H1 (cell line): ENCODE measurements at regions not wholly inside any gene's neighbourhood (a gene's known extent, or its start where the extent isn't known, plus 50 kb on each side); places are given as distances from the start of the nearest gene placed in this dataset.

Source experiments
- CTCF ChIA-PET: fragments of 300-600 bp; sonication (Branson Sonifier 250); formaldehyde crosslinking; loops from one replicate; lab custom pipeline; 2021; ENCODE audit not compliant: partially characterized antibody; lab: Charles Lee
- POLR2A ChIA-PET: fragments of 300-600 bp; sonication (Branson Sonifier 250); formaldehyde crosslinking; loops from one replicate; lab custom pipeline; 2021; ENCODE audit warnings: inconsistent platforms; ENCODE audit not compliant: partially characterized antibody; lab: Charles Lee
- DNase-seq, 2 experiments: peaks; one replicate each; pipeline versions ENCODE4 v3.0.0 to v3.0.0-alpha.2; 2010 to 2022; ENCODE audit warnings: low spot score in 2 of 2, low read depth in 1 of 2, mixed read lengths in 1 of 2
- FAIRE-seq: peaks from 2 replicates; lab custom pipeline; 2011; peaks lifted over from hg19 to GRCh38; lab: Jason Lieb, UNC
- H2AFZ ChIP-seq: 2 replicates; pipeline ENCODE4 v1.8.1; 2012; ENCODE audit warnings: low read length, inconsistent platforms
- H2AK5ac ChIP-seq: 2 replicates; pipeline ENCODE4 v1.6.1; 2013; ENCODE audit warnings: low read depth, low read length
- H2BK120ac ChIP-seq: replicated peaks from 2 replicates; pipeline ENCODE3; 2013; ENCODE audit warnings: low read depth, low read length, inconsistent platforms
- H2BK12ac ChIP-seq: 2 replicates; pipeline ENCODE4 v1.6.1; 2013; ENCODE audit warnings: low read depth, low read length
- H2BK15ac ChIP-seq: 2 replicates; pipeline ENCODE4 v1.6.1; 2013; ENCODE audit warnings: low read length
- H2BK20ac ChIP-seq: 2 replicates; pipeline ENCODE4 v1.6.1; 2013; ENCODE audit warnings: low read length
- H2BK5ac ChIP-seq: 2 replicates; pipeline ENCODE4 v1.6.1; 2013; ENCODE audit warnings: low read depth, low read length
- H3K14ac ChIP-seq: 2 replicates; pipeline ENCODE4 v1.6.1; 2013; ENCODE audit warnings: inconsistent platforms; ENCODE audit not compliant: insufficient read length
- H3K18ac ChIP-seq: 2 replicates; pipeline ENCODE4 v1.6.1; 2013; ENCODE audit warnings: low read length; ENCODE audit errors: extremely low read depth
- H3K23ac ChIP-seq: 2 replicates; pipeline ENCODE4 v1.6.1; 2013; ENCODE audit warnings: inconsistent platforms; ENCODE audit not compliant: insufficient read length
- H3K23me2 ChIP-seq: 2 replicates; pipeline ENCODE4 v1.6.1; 2013; ENCODE audit warnings: low read depth, low read length
- H3K27ac ChIP-seq: 2 replicates; pipeline ENCODE4 v1.6.1; 2011; ENCODE audit warnings: low read depth, low read length, inconsistent platforms
- H3K27me3 ChIP-seq, 4 experiments: replicated peaks in 1 of 4; 1 replicate in 1 of 4; 2 replicates in 3 of 4; pipeline versions ENCODE4 v1.6.1 to v1.8.1; 2011 to 2013; ENCODE audit warnings: low read length in 3 of 4, mild to moderate bottlenecking in 3 of 4, inconsistent platforms in 2 of 4, mixed read lengths in 2 of 4, moderate library complexity in 1 of 4; ENCODE audit not compliant: control insufficient read depth in 3 of 4, insufficient read depth in 3 of 4; ENCODE audit errors: extremely low read depth in 1 of 4
- H3K36me3 ChIP-seq, 4 experiments: 2 replicates each; pipeline versions ENCODE4 v1.6.1 to v1.8.1; 2011 to 2013; ENCODE audit warnings: mild to moderate bottlenecking in 4 of 4, low read length in 3 of 4, moderate library complexity in 2 of 4, control low read depth in 1 of 4, inconsistent platforms in 1 of 4; ENCODE audit not compliant: insufficient read depth in 4 of 4, control insufficient read depth in 2 of 4
- H3K4ac ChIP-seq: replicated peaks from 2 replicates; pipeline ENCODE3; 2013; ENCODE audit warnings: low read length, low read depth, mixed read lengths, inconsistent platforms; ENCODE audit not compliant: insufficient read length
- H3K4me1 ChIP-seq, 4 experiments: replicated peaks in 1 of 4; 1 replicate in 1 of 4; 2 replicates in 3 of 4; pipeline versions ENCODE4 v1.6.1 to v1.8.1; 2011 to 2013; ENCODE audit warnings: low read length in 3 of 4, inconsistent platforms in 2 of 4, mixed read lengths in 1 of 4; ENCODE audit not compliant: insufficient read depth in 4 of 4, control insufficient read depth in 3 of 4
- H3K4me2 ChIP-seq, 2 experiments: 2 replicates each; pipeline versions ENCODE4 v1.6.1 to v1.8.1; 2011 to 2013; ENCODE audit warnings: low read depth in 2 of 2, low read length in 2 of 2, control low read depth in 1 of 2, inconsistent platforms in 1 of 2, mild to moderate bottlenecking in 1 of 2; ENCODE audit not compliant: insufficient read depth in 1 of 2
- H3K4me3 ChIP-seq, 4 experiments: fragments of 200-600, 300-600 bp in 1 of 4; sonication (generic), shearing (Covaris generic), sonication (Bioruptor Twin) in 1 of 4; 2 replicates each; pipeline versions ENCODE4 v1.5.1 to v1.8.1; 2011 to 2016; ENCODE audit warnings: low read length in 4 of 4, low read depth in 3 of 4, control low read depth in 2 of 4, inconsistent platforms in 2 of 4, mild to moderate bottlenecking in 2 of 4, mixed read lengths in 1 of 4, moderate library complexity in 1 of 4; ENCODE audit not compliant: insufficient read depth in 2 of 4; ENCODE audit errors: extremely low read depth in 1 of 4
- H3K56ac ChIP-seq: replicated peaks from 2 replicates; pipeline ENCODE3; 2013; ENCODE audit warnings: low read depth, mild to moderate bottlenecking, mixed read lengths, low read length, inconsistent platforms; ENCODE audit not compliant: insufficient read length
- H3K79me1 ChIP-seq: 2 replicates; pipeline ENCODE4 v1.6.1; 2013; ENCODE audit warnings: low read depth, low read length, control low read depth
- H3K79me2 ChIP-seq, 2 experiments: 2 replicates each; pipeline versions ENCODE4 v1.6.1 to v1.8.1; 2012 to 2013; ENCODE audit warnings: low read length in 2 of 2, mild to moderate bottlenecking in 2 of 2, inconsistent platforms in 1 of 2; ENCODE audit not compliant: insufficient read depth in 2 of 2, control insufficient read depth in 1 of 2
- H3K9ac ChIP-seq, 4 experiments: replicated peaks in 1 of 4; 1 replicate in 1 of 4; 2 replicates in 3 of 4; pipeline versions ENCODE4 v1.6.1 to v1.8.1; 2011 to 2013; ENCODE audit warnings: low read depth in 3 of 4, low read length in 3 of 4, control low read depth in 2 of 4, mild to moderate bottlenecking in 2 of 4, moderate library complexity in 2 of 4, inconsistent platforms in 1 of 4; ENCODE audit errors: extremely low read depth in 1 of 4
- H3K9me3 ChIP-seq, 2 experiments: 2 replicates each; pipeline versions ENCODE4 v1.6.1 to v1.8.1; 2012 to 2013; ENCODE audit warnings: mild to moderate bottlenecking in 2 of 2, moderate library complexity in 2 of 2, control low read depth in 1 of 2, inconsistent platforms in 1 of 2, low read depth in 1 of 2, low read length in 1 of 2, mixed read lengths in 1 of 2; ENCODE audit not compliant: insufficient read depth in 2 of 2
- H4K20me1 ChIP-seq, 2 experiments: replicated peaks in 1 of 2; 2 replicates each; pipeline versions ENCODE3 to v1.8.1; 2011 to 2013; ENCODE audit warnings: inconsistent platforms in 2 of 2, low read length in 2 of 2, mild to moderate bottlenecking in 1 of 2; ENCODE audit not compliant: insufficient read depth in 2 of 2, control insufficient read depth in 1 of 2
- H4K5ac ChIP-seq: 2 replicates; pipeline ENCODE4 v1.6.1; 2013; ENCODE audit warnings: low read length, low read depth, mixed read lengths, inconsistent platforms; ENCODE audit not compliant: insufficient read length
- H4K8ac ChIP-seq: 2 replicates; pipeline ENCODE4 v1.8.0; 2013; ENCODE audit warnings: mild to moderate bottlenecking, moderate library complexity, low read length, inconsistent platforms; ENCODE audit not compliant: insufficient read depth; ENCODE audit errors: extremely low read depth
- H4K91ac ChIP-seq: replicated peaks from 2 replicates; pipeline ENCODE3; 2013; ENCODE audit warnings: low read length, mixed read lengths, inconsistent platforms; ENCODE audit not compliant: insufficient read length
- ATF2 ChIP-seq: IDR thresholded peaks from 2 replicates; pipeline ENCODE4 v1.6.1; 2012; ENCODE audit warnings: low read length, inconsistent platforms
- CBX8 ChIP-seq: fragments of 300-800, 300-1000 bp; sonication (generic); IDR thresholded peaks from 2 replicates; pipeline ENCODE4 v1.7.1; 2016; ENCODE audit warnings: low read depth, low read length, borderline replicate concordance
- CHD2 ChIP-seq: IDR thresholded peaks from 2 replicates; pipeline ENCODE4 v1.6.1; 2012; ENCODE audit warnings: low read length, improper control_type of control experiment
- CREB1 ChIP-seq: IDR thresholded peaks from 2 replicates; pipeline ENCODE4 v1.6.1; 2012; ENCODE audit warnings: inconsistent platforms
- GTF2F1 ChIP-seq: IDR thresholded peaks from 2 replicates; pipeline ENCODE4 v1.6.1; 2012; ENCODE audit warnings: low read depth, low read length, improper control_type of control experiment, borderline replicate concordance
- HDAC6 ChIP-seq: IDR thresholded peaks from one replicate; pipeline ENCODE4 v1.7.1; 2012; ENCODE audit warnings: low read depth, mild to moderate bottlenecking, inconsistent platforms, low read length, moderate library complexity
- KDM5A ChIP-seq: fragments of 200-600 bp; IDR thresholded peaks from 2 replicates; pipeline ENCODE4 v1.7.1; 2012; ENCODE audit warnings: mild to moderate bottlenecking, low read length, inconsistent platforms, mixed read lengths
- NRF1 ChIP-seq: IDR thresholded peaks from 2 replicates; pipeline ENCODE4 v1.6.1; 2011; ENCODE audit warnings: mild to moderate bottlenecking, low read depth, low read length, improper control_type of control experiment
- POLR2A ChIP-seq, 2 experiments: IDR thresholded peaks; 1 replicate in 1 of 2; 2 replicates in 1 of 2; pipeline ENCODE4 v1.6.1; 2011; ENCODE audit warnings: low read depth in 2 of 2, low read length in 2 of 2, mild to moderate bottlenecking in 2 of 2; ENCODE audit errors: control extremely low read depth in 1 of 2
- RBBP5 ChIP-seq: IDR thresholded peaks from 2 replicates; pipeline ENCODE4 v1.7.1; 2012; ENCODE audit warnings: low read depth, mild to moderate bottlenecking, inconsistent platforms, low read length, moderate library complexity, borderline replicate concordance
- WGBS, 2 experiments: shearing (Covaris generic) in 1 of 2; methylation state at CpG; one replicate each; pipeline versions ENCODE4 v1.1.6 to v1.1.7; 2013 to 2015; ENCODE audit warnings: low lambda C conversion rate in 2 of 2, mixed read lengths in 2 of 2, inconsistent platforms in 1 of 2, low coverage in 1 of 2, missing lambda C conversion rate in 1 of 2; ENCODE audit not compliant: insufficient replicate concordance in 2 of 2, insufficient coverage in 1 of 2, insufficient read length in 1 of 2; ENCODE audit errors: extremely low coverage in 1 of 2, missing lambda C conversion rate in 1 of 2; 5-methylcytosine and 5-hydroxymethylcytosine counted together

- Histone ChIP-seq H4K20me1 (no peaks in the 10 kb centered on the region), H3K79me1 (no peaks in the 10 kb centered on the region), H2BK5ac (no peak overlapping the region), H3K56ac (no peak overlapping the region), H3K23me2 (no peaks in the 10 kb centered on the region), H3K27me3 (no peaks in the 10 kb centered on the region), H4K8ac (no peak overlapping the region), H2BK120ac (no peak overlapping the region), H3K4me1 (no peaks in the 10 kb centered on the region), H3K4ac (no peak overlapping the region), H3K27ac (no peak overlapping the region), H2AK5ac (no peak overlapping the region), H4K5ac (no peak overlapping the region), H3K4me3 (no peak overlapping the region), H2BK20ac (no peak overlapping the region), H4K91ac (no peak overlapping the region), H3K23ac (no peak overlapping the region), H2BK15ac (no peak overlapping the region), H2AFZ (no peak overlapping the region), H3K9me3 (no peaks in the 10 kb centered on the region; a peak in 1 of 4 replicates), H3K18ac (no peak overlapping the region), H3K14ac (no peak overlapping the region), H3K36me3 (no peaks in the 10 kb centered on the region), H2BK12ac (no peak overlapping the region), H3K4me2 (no peak overlapping the region), H3K9ac (no peak overlapping the region), H3K79me2 (no peaks in the 10 kb centered on the region)
- CTCF ChIA-PET = interaction anchor here (0.7 to 0.8 kb wide), 2 partner anchors 203 to 407 kb away, joined by 3 read pairs; no protein-coding TSS in a partner anchor
- POLR2A ChIA-PET = no interaction called here
- no peak for DNase-seq
- no peak for FAIRE-seq
- 90% methylated on average over 5 of the region's 5 CpGs; no CpG with 5 or more reads in 1 of the 2 experiments for WGBS, 2 experiments
- TF ChIP-seq GTF2F1 = no peak
- no peak for TF ChIP-seq NRF1
- TF ChIP-seq ATF2 = no peak
- TF ChIP-seq RBBP5 = no peak
- no peak for TF ChIP-seq CBX8
- no peak for TF ChIP-seq CHD2
- no peak for TF ChIP-seq POLR2A (IDR thresholded peaks at IDR 0.05; ENCODE audit: control extremely low read depth in 1 of 2, low read depth in 2 of 2, low read length in 2 of 2)
- TF ChIP-seq HDAC6 = no peak
- no peak for TF ChIP-seq CREB1
- no peak for TF ChIP-seq KDM5A
These were observed 442.9 kb downstream of the SUCLG1 start for GRCh38 chr2:84016183-84016582.
